Activated T-cell treated with anti-CD3 and anti-CD28 coated beads, Interleukin-2, amount 50 U/mL, for 4 hours (primary cell): ENCODE measurements at regions not wholly inside any gene's neighbourhood (a gene's known extent, or its start where the extent isn't known, plus 50 kb on each side); places are given as distances from the start of the nearest gene placed in this dataset.
"Not testable (repeated sequence)": the region's sequence is repeated elsewhere in the genome, so short reads cannot be mapped to it uniquely, and the experiment has no call there.

Experiments used
- ATAC-seq, 2 donors: fragments of 200-7000 bp; cut with Tn5 transposase; one replicate each; pipeline ENCODE4 v1.10.0; 2021
- DNase-seq: peaks from one replicate; pipeline ENCODE4 v3.0.0-alpha.2; 2020
- H3K27me3 Mint-ChIP-seq: one replicate; pipeline ENCODE4 v1.8.0; 2021; ENCODE audit warnings: low read depth, mixed read lengths
- H3K36me3 Mint-ChIP-seq: one replicate; pipeline ENCODE4 v1.8.0; 2022; ENCODE audit warnings: mixed read lengths; ENCODE audit not compliant: insufficient read depth
- H3K4me1 Mint-ChIP-seq: one replicate; pipeline ENCODE4 v1.8.0; 2021; ENCODE audit warnings: low read depth, mixed read lengths
- H3K4me3 Mint-ChIP-seq: one replicate; pipeline ENCODE4 v1.8.0; 2021; ENCODE audit warnings: mild to moderate bottlenecking, moderate library complexity, mixed read lengths
- H3K9me3 Mint-ChIP-seq: one replicate; pipeline ENCODE4 v1.8.0; 2021; ENCODE audit warnings: mixed read lengths

- ATAC-seq (no peak), DNase-seq (no peak)
- Mint-ChIP-seq H3K4me3 (no peak overlapping the region), H3K9me3 (peaks cover 5% of the 10 kb centered on the region), H3K27me3 (peaks cover 8% of the 10 kb centered on the region), H3K36me3 (no peaks in the 10 kb centered on the region), H3K4me1 (no peaks in the 10 kb centered on the region)
Measured at GRCh38 chr15:19944261-19944888, 597.2 kb downstream of the GOLGA6L6 start.

GRCh38 chr15:19943515-19943914 is 598.1 kb downstream of the GOLGA6L6 start:
- H3K27me3 Mint-ChIP-seq, result peaks cover 8% of the 10 kb centered on the region
- DNase-seq (no peak), ATAC-seq (no peak)
- no peaks in the 10 kb centered on the region for H3K36me3 Mint-ChIP-seq
- H3K4me1 Mint-ChIP-seq, result no peaks in the 10 kb centered on the region
- no peak overlapping the region for H3K4me3 Mint-ChIP-seq
- peaks cover 5% of the 10 kb centered on the region for H3K9me3 Mint-ChIP-seq

- not testable (repeated sequence) for H3K4me3 Mint-ChIP-seq, DNase-seq, ATAC-seq, H3K27me3 Mint-ChIP-seq, H3K36me3 Mint-ChIP-seq, H3K4me1 Mint-ChIP-seq
- peaks cover 29% of the 10 kb centered on the region for H3K9me3 Mint-ChIP-seq
Measured at GRCh38 chr15:19903281-19903680, 638.3 kb downstream of the GOLGA6L6 start.

GRCh38 chr15:19902388-19902787 is 639.2 kb downstream of the GOLGA6L6 start:
- H3K4me1 Mint-ChIP-seq, result not testable (repeated sequence)

GRCh38 chr15:19901414-19901813 is 640.2 kb downstream of the GOLGA6L6 start:
- H3K27me3 Mint-ChIP-seq, H3K4me1 Mint-ChIP-seq, DNase-seq, H3K36me3 Mint-ChIP-seq, H3K4me3 Mint-ChIP-seq, ATAC-seq: not testable (repeated sequence)
- peaks cover 26% of the 10 kb centered on the region for H3K9me3 Mint-ChIP-seq

More at GRCh38 chr15:19902388-19902787, 639.2 kb downstream of the GOLGA6L6 start:
- not testable (repeated sequence) for H3K4me3 Mint-ChIP-seq, H3K27me3 Mint-ChIP-seq, ATAC-seq, H3K36me3 Mint-ChIP-seq, DNase-seq
- H3K9me3 Mint-ChIP-seq, result peaks cover 27% of the 10 kb centered on the region

- H3K4me3 Mint-ChIP-seq, result no peak overlapping the region
- peaks cover 27% of the 10 kb centered on the region for H3K9me3 Mint-ChIP-seq
- no peak for DNase-seq
- no peak for ATAC-seq
- H3K27me3 Mint-ChIP-seq, result no peaks in the 10 kb centered on the region
- H3K36me3 Mint-ChIP-seq, result no peaks in the 10 kb centered on the region
- no peaks in the 10 kb centered on the region for H3K4me1 Mint-ChIP-seq
Measured at GRCh38 chr15:19899021-19899824, 642.4 kb downstream of the GOLGA6L6 start.

GRCh38 chr15:19888811-19889210 is 652.8 kb downstream of the GOLGA6L6 start:
- not testable (repeated sequence) for H3K4me3 Mint-ChIP-seq, DNase-seq, H3K27me3 Mint-ChIP-seq, ATAC-seq, H3K36me3 Mint-ChIP-seq, H3K4me1 Mint-ChIP-seq
- peaks cover 15% of the 10 kb centered on the region for H3K9me3 Mint-ChIP-seq

- not testable (repeated sequence) for DNase-seq, H3K27me3 Mint-ChIP-seq, H3K36me3 Mint-ChIP-seq, ATAC-seq, H3K4me3 Mint-ChIP-seq, H3K4me1 Mint-ChIP-seq, H3K9me3 Mint-ChIP-seq
Measured at GRCh38 chr15:19844061-19844460, 697.5 kb downstream of the GOLGA6L6 start.
